Osteocyte (in vitro differentiated cells): ENCODE measurements at regions not wholly inside any gene's neighbourhood (a gene's known extent, or its start where the extent isn't known, plus 50 kb on each side); places are given as distances from the start of the nearest gene placed in this dataset.
A peak's percentile ranks its signal among the peaks of the same experiment; 100 is the strongest.

Experiments
- DNase-seq: peaks from one replicate; pipeline ENCODE4 v3.0.0; 2021; ENCODE audit warnings: mixed read lengths; ENCODE audit not compliant: unreplicated experiment; ENCODE audit errors: extremely low spot score
- H3K27ac Mint-ChIP-seq: one replicate; pipeline ENCODE4 v1.8.0; 2021; ENCODE audit warnings: mild to moderate bottlenecking, mixed read lengths; ENCODE audit not compliant: unreplicated experiment
- H3K27me3 Mint-ChIP-seq: one replicate; pipeline ENCODE4 v1.8.0; 2021; ENCODE audit warnings: mixed read lengths; ENCODE audit not compliant: unreplicated experiment
- H3K36me3 Mint-ChIP-seq: one replicate; pipeline ENCODE4 v1.8.0; 2021; ENCODE audit warnings: mixed read lengths; ENCODE audit not compliant: unreplicated experiment
- H3K4me1 Mint-ChIP-seq: one replicate; pipeline ENCODE4 v1.8.0; 2021; ENCODE audit warnings: mixed read lengths; ENCODE audit not compliant: unreplicated experiment
- H3K4me3 Mint-ChIP-seq: one replicate; pipeline ENCODE4 v1.8.0; 2021; ENCODE audit warnings: mild to moderate bottlenecking, moderate library complexity, mixed read lengths; ENCODE audit not compliant: unreplicated experiment
- H3K9me3 Mint-ChIP-seq: one replicate; pipeline ENCODE4 v1.8.0; 2021; ENCODE audit warnings: mixed read lengths; ENCODE audit not compliant: unreplicated experiment
- CTCF ChIP-seq: fragments of 200-600 bp; sonication (generic); IDR thresholded peaks from 2 replicates; pipeline ENCODE4 v1.5.0; 2021; ENCODE audit warnings: antibody characterized with exemption, mild to moderate bottlenecking, moderate library complexity

GRCh38 chr4:11700751-11701226 is 272.1 kb upstream of the HS3ST1 start:
- Mint-ChIP-seq H3K27me3 (no peaks in the 10 kb centered on the region), H3K4me3 (no peak overlapping the region), H3K9me3 (peaks cover 5% of the 10 kb centered on the region), H3K4me1 (peaks cover 42% of the 10 kb centered on the region), H3K36me3 (no peaks in the 10 kb centered on the region), H3K27ac (peak overlapping the region; percentile 43)
- DNase-seq: no peak
- no peak for TF ChIP-seq CTCF

GRCh38 chr4:11698846-11699590 is 270.3 kb upstream of the HS3ST1 start:
- Mint-ChIP-seq H3K4me1 (peaks cover 34% of the 10 kb centered on the region), H3K27ac (peak overlapping the region; percentile 13), H3K9me3 (peaks cover 10% of the 10 kb centered on the region), H3K4me3 (no peak overlapping the region), H3K27me3 (no peaks in the 10 kb centered on the region), H3K36me3 (no peaks in the 10 kb centered on the region)
- no peak for DNase-seq
- TF ChIP-seq CTCF: no peak

GRCh38 chr4:11698033-11698432 is 269.3 kb upstream of the HS3ST1 start:
- peaks cover 34% of the 10 kb centered on the region for H3K4me1 Mint-ChIP-seq
- H3K36me3 Mint-ChIP-seq: peaks cover 4% of the 10 kb centered on the region
- peaks cover 18% of the 10 kb centered on the region for H3K9me3 Mint-ChIP-seq
- no peak for DNase-seq
- H3K27ac Mint-ChIP-seq: no peak overlapping the region
- no peaks in the 10 kb centered on the region for H3K27me3 Mint-ChIP-seq
- TF ChIP-seq CTCF: no peak
- no peak overlapping the region for H3K4me3 Mint-ChIP-seq

GRCh38 chr4:11693693-11694092 is 265.0 kb upstream of the HS3ST1 start:
- H3K9me3 Mint-ChIP-seq: peaks cover 13% of the 10 kb centered on the region
- peaks cover 4% of the 10 kb centered on the region for H3K36me3 Mint-ChIP-seq
- H3K4me3 Mint-ChIP-seq: no peak overlapping the region
- H3K27me3 Mint-ChIP-seq: no peaks in the 10 kb centered on the region
- TF ChIP-seq CTCF: no peak
- DNase-seq: no peak
- H3K27ac Mint-ChIP-seq: no peak overlapping the region
- peaks cover 7% of the 10 kb centered on the region for H3K4me1 Mint-ChIP-seq

GRCh38 chr4:11691236-11691635 is 262.5 kb upstream of the HS3ST1 start:
- Mint-ChIP-seq H3K27me3 (peaks cover 8% of the 10 kb centered on the region), H3K27ac (no peak overlapping the region), H3K4me3 (no peak overlapping the region)

More at GRCh38 chr4:11691236-11691635, 262.5 kb upstream of the HS3ST1 start:
- DNase-seq: no peak
- peaks cover 4% of the 10 kb centered on the region for H3K36me3 Mint-ChIP-seq
- no peaks in the 10 kb centered on the region for H3K4me1 Mint-ChIP-seq
- TF ChIP-seq CTCF: no peak
- peaks cover 13% of the 10 kb centered on the region for H3K9me3 Mint-ChIP-seq
